ENCODE measurements at regions not wholly inside any gene's neighbourhood (a gene's known extent, or its start where the extent isn't known, plus 50 kb on each side); places are given as distances from the start of the nearest gene placed in this dataset.

- H3K4me3 ChIP-seq (ENCODE audit: low read length) = no peak overlapping the region
- DNase-seq (ENCODE audit: low read depth) = no peak
- no peak for TF ChIP-seq CTCF (IDR thresholded peaks at IDR 0.05; ENCODE audit: insufficient read depth, low read depth, low read length, missing control alignments)
Measured at GRCh38 chrX:82081027-82081426, 879.1 kb downstream of the SH3BGRL start.

- no peak overlapping the region for H3K4me3 ChIP-seq (ENCODE audit: low read length)
- DNase-seq (ENCODE audit: low read depth) = no peak
- no peak for TF ChIP-seq CTCF (IDR thresholded peaks at IDR 0.05; ENCODE audit: insufficient read depth, low read depth, low read length, missing control alignments)
Measured at GRCh38 chrX:82087699-82088098, 885.8 kb downstream of the SH3BGRL start.

GRCh38 chrX:82092307-82092706, 890.4 kb downstream of the SH3BGRL start:
- no peak for TF ChIP-seq CTCF (IDR thresholded peaks at IDR 0.05; ENCODE audit: insufficient read depth, low read depth, low read length, missing control alignments)
- no peak overlapping the region for H3K4me3 ChIP-seq (ENCODE audit: low read length)
- no peak for DNase-seq (ENCODE audit: low read depth)

GRCh38 chrX:82125103-82125502, 923.2 kb downstream of the SH3BGRL start:
- H3K4me3 ChIP-seq (ENCODE audit: low read length) = no peak overlapping the region
- DNase-seq (ENCODE audit: low read depth) = no peak
- no peak for TF ChIP-seq CTCF (IDR thresholded peaks at IDR 0.05; ENCODE audit: insufficient read depth, low read depth, low read length, missing control alignments)

- no peak for TF ChIP-seq CTCF (IDR thresholded peaks at IDR 0.05; ENCODE audit: insufficient read depth, low read depth, low read length, missing control alignments)
- DNase-seq (ENCODE audit: low read depth) = no peak
- H3K4me3 ChIP-seq (ENCODE audit: low read length) = no peak overlapping the region
Measured at GRCh38 chrX:82127228-82128123, 925.6 kb downstream of the SH3BGRL start.

- TF ChIP-seq CTCF (IDR thresholded peaks at IDR 0.05; ENCODE audit: insufficient read depth, low read depth, low read length, missing control alignments) = no peak
- no peak for DNase-seq (ENCODE audit: low read depth)
- no peak overlapping the region for H3K4me3 ChIP-seq (ENCODE audit: low read length)
Measured at GRCh38 chrX:82134378-82134777, 932.5 kb downstream of the SH3BGRL start.

- no peak overlapping the region for H3K4me3 ChIP-seq (ENCODE audit: low read length)
- no peak for TF ChIP-seq CTCF (IDR thresholded peaks at IDR 0.05; ENCODE audit: insufficient read depth, low read depth, low read length, missing control alignments)
- no peak for DNase-seq (ENCODE audit: low read depth)
Measured at GRCh38 chrX:82141942-82142341, 940.0 kb downstream of the SH3BGRL start.
